HEK293 (cell line): ENCODE measurements at regions not wholly inside any gene's neighbourhood (a gene's known extent, or its start where the extent isn't known, plus 50 kb on each side); places are given as distances from the start of the nearest gene placed in this dataset.

Experiments
- HOXA7 ChIP-seq: sonication (generic); formaldehyde crosslinking; IDR thresholded peaks from 2 replicates; pipeline ENCODE4 v1.8.1; 2022; ENCODE audit warnings: missing genetic modification reagents, borderline replicate concordance
- ZNF501 ChIP-seq: fragments of 450-650 bp; formaldehyde crosslinking; IDR thresholded peaks from 2 replicates; pipeline ENCODE4 v1.5.1; 2016; ENCODE audit warnings: missing biosample characterization, missing genetic modification characterization

DNA sequence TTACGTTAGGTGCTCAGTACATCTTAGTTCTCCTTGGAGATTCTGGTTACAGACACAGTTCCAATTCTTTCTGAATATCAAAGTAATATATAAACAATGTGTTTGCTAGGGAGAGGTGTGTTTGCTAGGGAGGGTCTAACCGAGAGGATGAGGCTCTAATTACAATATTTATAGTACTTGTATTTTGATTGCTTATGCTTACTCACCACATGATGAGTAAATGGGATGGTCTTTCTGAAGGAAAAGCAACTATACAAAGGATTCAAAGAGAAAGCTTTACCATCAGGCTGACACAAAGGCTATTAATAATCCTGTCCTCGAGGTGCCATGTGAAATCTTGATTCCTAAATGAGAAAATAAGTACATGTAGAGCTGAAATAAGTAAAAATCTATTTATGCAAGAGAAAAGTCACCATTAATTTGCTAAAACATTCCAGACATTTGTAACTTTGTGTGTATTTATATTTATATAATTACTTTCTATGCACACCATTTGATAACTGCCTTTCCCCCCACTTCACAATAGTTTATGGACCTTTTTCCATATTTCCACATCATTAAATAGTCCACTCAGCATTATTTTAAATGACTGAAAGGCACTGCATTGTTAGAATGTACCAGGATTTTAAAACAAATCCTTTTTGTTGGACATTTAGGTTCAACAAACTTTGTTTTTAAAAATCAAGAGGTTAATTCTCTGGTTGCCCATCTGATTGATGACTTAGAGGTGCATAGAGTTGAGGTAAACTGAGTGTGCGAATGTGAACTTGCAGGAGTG lies 94.5 kb upstream of the FN1 start:
- no peak for TF ChIP-seq HOXA7 (CRISPR knock-in tag)
- no peak for TF ChIP-seq ZNF501 (tag by site-specific recombination)
